ENCODE measurements at regions not wholly inside any gene's neighbourhood (a gene's known extent, or its start where the extent isn't known, plus 50 kb on each side); places are given as distances from the start of the nearest gene placed in this dataset.

GRCh38 chr12:33672836-33673577 lies 233.4 kb upstream of the SYT10 start:
- ATAC-seq (ENCODE audit: low FRiP score), result no peak
- TF ChIP-seq CTCF (IDR thresholded peaks at IDR 0.05), result no peak
- DNase-seq (ENCODE audit: low spot score), result no peak

GRCh38 chr12:33676866-33677265 lies 237.2 kb upstream of the SYT10 start:
- TF ChIP-seq CTCF (IDR thresholded peaks at IDR 0.05), result no peak
- DNase-seq (ENCODE audit: low spot score) (no peak), ATAC-seq (ENCODE audit: low FRiP score) (no peak)

- ATAC-seq (ENCODE audit: low FRiP score), result no peak
- DNase-seq (ENCODE audit: low spot score), result no peak
- TF ChIP-seq CTCF (IDR thresholded peaks at IDR 0.05), result no peak
These were observed 238.8 kb upstream of the SYT10 start for GRCh38 chr12:33678221-33678964.

GRCh38 chr12:33690562-33690961 lies 250.9 kb upstream of the SYT10 start:
- DNase-seq (ENCODE audit: low spot score) (no peak), ATAC-seq (ENCODE audit: low FRiP score) (no peak)
- TF ChIP-seq CTCF (IDR thresholded peaks at IDR 0.05), result no peak

GRCh38 chr12:33703221-33703620 lies 263.6 kb upstream of the SYT10 start:
- no peak for TF ChIP-seq CTCF (IDR thresholded peaks at IDR 0.05)
- DNase-seq (ENCODE audit: low spot score), result no peak
- ATAC-seq (ENCODE audit: low FRiP score), result no peak

GRCh38 chr12:33706927-33707326 lies 267.3 kb upstream of the SYT10 start:
- ATAC-seq (ENCODE audit: low FRiP score) (no peak), DNase-seq (ENCODE audit: low spot score) (no peak)
- no peak for TF ChIP-seq CTCF (IDR thresholded peaks at IDR 0.05)

GRCh38 chr12:33708935-33709334 lies 269.3 kb upstream of the SYT10 start:
- TF ChIP-seq CTCF (IDR thresholded peaks at IDR 0.05), result no peak
- DNase-seq (ENCODE audit: low spot score) (no peak), ATAC-seq (ENCODE audit: low FRiP score) (no peak)

Data from omental fat pad (tissue), 3 donors.